Inferior parietal cortex (tissue), 1 donor: ENCODE measurements at regions not wholly inside any gene's neighbourhood (a gene's known extent, or its start where the extent isn't known, plus 50 kb on each side); places are given as distances from the start of the nearest gene placed in this dataset.
"Not testable (repeated sequence)": the region's sequence is repeated elsewhere in the genome, so short reads cannot be mapped to it uniquely, and the experiment has no call there.

ENCODE experiments used
- DNase-seq: peaks from one replicate; pipeline ENCODE4 v3.0.0-alpha.2; 2016; ENCODE audit errors: extremely low spot score

GRCh38 chr7:6990426-6991152 lies 164.5 kb upstream of the CCZ1B start:
- not testable (repeated sequence) for DNase-seq

GRCh38 chr7:6991169-6991611 lies 165.1 kb upstream of the CCZ1B start:
- DNase-seq, result not testable (repeated sequence)

- DNase-seq, result not testable (repeated sequence)
Measured at GRCh38 chr7:6991686-6992085, 165.6 kb upstream of the CCZ1B start.

GRCh38 chr7:6992133-6992532 lies 166.1 kb upstream of the CCZ1B start:
- DNase-seq, result not testable (repeated sequence)

- not testable (repeated sequence) for DNase-seq
Measured at GRCh38 chr7:6995026-6995425, 169.0 kb upstream of the CCZ1B start.

- DNase-seq, result not testable (repeated sequence)
Measured at GRCh38 chr7:6995493-6996289, 169.6 kb upstream of the CCZ1B start.

- DNase-seq, result not testable (repeated sequence)
Measured at GRCh38 chr7:6999067-6999666, 173.1 kb upstream of the CCZ1B start.

GRCh38 chr7:7002418-7003062 lies 176.5 kb upstream of the CCZ1B start:
- DNase-seq, result no peak

- DNase-seq, result no peak
Measured at GRCh38 chr7:7005303-7005702, 177.0 kb upstream of the C1GALT1 start.

GRCh38 chr7:7005949-7006348 lies 176.4 kb upstream of the C1GALT1 start:
- DNase-seq, result not testable (repeated sequence)

GRCh38 chr7:7011241-7011640 lies 171.1 kb upstream of the C1GALT1 start:
- DNase-seq, result not testable (repeated sequence)

- not testable (repeated sequence) for DNase-seq
Measured at GRCh38 chr7:7011751-7012150, 170.6 kb upstream of the C1GALT1 start.

- DNase-seq, result no peak
Measured at GRCh38 chr7:7014827-7015595, 167.3 kb upstream of the C1GALT1 start.

- no peak for DNase-seq
Measured at GRCh38 chr7:7017707-7018280, 164.6 kb upstream of the C1GALT1 start.

- no peak for DNase-seq
Measured at GRCh38 chr7:7018290-7018689, 164.1 kb upstream of the C1GALT1 start.

- DNase-seq, result no peak
Measured at GRCh38 chr7:7032221-7032620, 150.1 kb upstream of the C1GALT1 start.

- no peak for DNase-seq
Measured at GRCh38 chr7:7035851-7036250, 146.5 kb upstream of the C1GALT1 start.

- not testable (repeated sequence) for DNase-seq
Measured at GRCh38 chr7:7042286-7042893, 140.0 kb upstream of the C1GALT1 start.

GRCh38 chr7:7044806-7045205 lies 137.5 kb upstream of the C1GALT1 start:
- no peak for DNase-seq

GRCh38 chr7:7048213-7048612 lies 134.1 kb upstream of the C1GALT1 start:
- no peak for DNase-seq
